Tibial nerve (tissue), 4 donors: ENCODE measurements at regions not wholly inside any gene's neighbourhood (a gene's known extent, or its start where the extent isn't known, plus 50 kb on each side); places are given as distances from the start of the nearest gene placed in this dataset.

Experiments
- EP300 ChIP-seq, 2 donors: sonication (generic); formaldehyde crosslinking; IDR thresholded peaks; one replicate each; pipeline ENCODE4 v1.6.1; 2017; ENCODE audit warnings: antibody characterized with exemption in 2 of 2, mild to moderate bottlenecking in 1 of 2
- TF ChIP-seq, protein P1 (sequence below), 5 experiments: fragments of 200-600 bp in 3 of 5; fragments of 450-650 bp in 2 of 5; sonication (generic) in 3 of 5; IDR thresholded peaks; one replicate each; pipeline ENCODE4 v1.5.1; 2016 to 2019; ENCODE audit warnings: antibody characterized with exemption in 5 of 5, mild to moderate bottlenecking in 3 of 5, moderate library complexity in 2 of 5

DNA sequence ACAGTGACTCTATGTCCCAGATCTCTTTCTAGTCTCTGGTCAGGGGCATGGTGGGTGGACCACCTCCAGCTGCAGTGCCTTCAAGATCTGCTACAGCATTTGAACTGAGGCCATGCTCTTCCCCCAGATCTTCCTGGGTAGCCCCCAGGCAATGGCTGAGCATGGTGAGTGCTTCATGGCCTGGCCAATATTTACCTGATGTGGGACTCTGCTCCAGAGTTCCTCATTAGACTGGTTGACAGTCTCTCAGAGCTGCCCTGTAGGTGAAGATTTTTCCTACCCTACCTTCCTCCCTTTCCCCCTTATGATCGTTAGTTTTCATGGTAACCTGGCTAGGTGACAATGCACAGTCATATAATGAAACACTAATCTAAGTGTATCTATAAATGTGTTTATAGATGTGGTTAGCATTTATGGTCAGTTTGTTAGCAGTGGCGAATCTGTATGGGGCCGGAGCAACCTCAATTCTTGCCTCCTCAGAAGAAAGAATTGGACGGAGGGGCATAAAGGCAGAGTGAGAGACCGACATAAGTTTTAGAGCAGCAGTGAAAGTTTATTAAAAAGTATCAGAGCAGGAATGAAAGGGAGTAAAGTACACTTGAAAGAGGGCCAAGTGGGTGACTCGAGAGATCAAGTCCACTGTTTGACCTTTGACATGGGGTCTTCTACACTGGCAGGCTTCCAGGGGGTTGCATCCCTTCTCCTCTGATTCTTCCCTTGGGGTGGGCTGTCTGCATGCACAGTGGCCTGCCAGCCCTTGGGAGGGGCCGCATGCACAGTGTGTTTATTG is 256.3 kb downstream of the CD83 start:
- TF ChIP-seq EP300 (IDR thresholded peaks at IDR 0.05) = no peak
- TF ChIP-seq, protein P1, sequence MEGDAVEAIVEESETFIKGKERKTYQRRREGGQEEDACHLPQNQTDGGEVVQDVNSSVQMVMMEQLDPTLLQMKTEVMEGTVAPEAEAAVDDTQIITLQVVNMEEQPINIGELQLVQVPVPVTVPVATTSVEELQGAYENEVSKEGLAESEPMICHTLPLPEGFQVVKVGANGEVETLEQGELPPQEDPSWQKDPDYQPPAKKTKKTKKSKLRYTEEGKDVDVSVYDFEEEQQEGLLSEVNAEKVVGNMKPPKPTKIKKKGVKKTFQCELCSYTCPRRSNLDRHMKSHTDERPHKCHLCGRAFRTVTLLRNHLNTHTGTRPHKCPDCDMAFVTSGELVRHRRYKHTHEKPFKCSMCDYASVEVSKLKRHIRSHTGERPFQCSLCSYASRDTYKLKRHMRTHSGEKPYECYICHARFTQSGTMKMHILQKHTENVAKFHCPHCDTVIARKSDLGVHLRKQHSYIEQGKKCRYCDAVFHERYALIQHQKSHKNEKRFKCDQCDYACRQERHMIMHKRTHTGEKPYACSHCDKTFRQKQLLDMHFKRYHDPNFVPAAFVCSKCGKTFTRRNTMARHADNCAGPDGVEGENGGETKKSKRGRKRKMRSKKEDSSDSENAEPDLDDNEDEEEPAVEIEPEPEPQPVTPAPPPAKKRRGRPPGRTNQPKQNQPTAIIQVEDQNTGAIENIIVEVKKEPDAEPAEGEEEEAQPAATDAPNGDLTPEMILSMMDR (IDR thresholded peaks at IDR 0.05) = no peak
